Thyroid gland (tissue), 4 donors: ENCODE measurements at regions not wholly inside any gene's neighbourhood (a gene's known extent, or its start where the extent isn't known, plus 50 kb on each side); places are given as distances from the start of the nearest gene placed in this dataset.

ENCODE experiments used
- DNase-seq, 2 donors: peaks; one replicate each; pipeline ENCODE4 v3.0.0-alpha.2; 2019
- H3K27ac ChIP-seq, 3 donors: fragments of 200-600 bp; sonication (generic); 1 replicate in 2 of 3; 2 replicates in 1 of 3; pipeline ENCODE4 v1.5.1; 2016 to 2019; ENCODE audit warnings: mild to moderate bottlenecking in 1 of 3, moderate library complexity in 1 of 3
- H3K27me3 ChIP-seq: fragments of 200-600 bp; sonication (generic); one replicate; pipeline ENCODE4 v1.5.1; 2019
- H3K36me3 ChIP-seq, 2 donors: fragments of 200-600 bp; sonication (generic); one replicate each; pipeline ENCODE4 v1.5.1; 2016 to 2019
- H3K4me1 ChIP-seq, 2 donors: fragments of 200-600 bp; sonication (generic); one replicate each; pipeline ENCODE4 v1.5.1; 2017 to 2019
- H3K4me3 ChIP-seq, 3 donors: fragments of 200-600 bp; sonication (generic); replicated peaks in 1 of 3; 1 replicate in 2 of 3; 2 replicates in 1 of 3; pipeline ENCODE4 v1.5.1; 2016; ENCODE audit warnings: mild to moderate bottlenecking in 1 of 3
- H3K9me3 ChIP-seq: fragments of 200-600 bp; sonication (generic); one replicate; pipeline ENCODE4 v1.5.1; 2017
- POLR2A ChIP-seq, 2 donors: fragments of 450-650 bp; IDR thresholded peaks; one replicate each; pipeline ENCODE4 v1.6.1; 2017; ENCODE audit warnings: antibody characterized with exemption in 2 of 2, mild to moderate bottlenecking in 2 of 2, moderate library complexity in 1 of 2
- WGBS, 2 donors: methylation state at CpG; one replicate each; pipeline ENCODE4 v1.1.5; 2017; 5-methylcytosine and 5-hydroxymethylcytosine counted together
- intact Hi-C: fragments of 100-400 bp; cut with DNase I; formaldehyde crosslinking; loops from one replicate; pipeline ENCODE4 v1.15.1; 2023
- TF ChIP-seq, protein P1 (sequence below), 6 experiments: fragments of 200-600 bp in 3 of 6; fragments of 450-650 bp in 3 of 6; sonication (generic) in 3 of 6; IDR thresholded peaks; one replicate each; pipeline ENCODE4 v1.5.1; 2016 to 2019; ENCODE audit warnings: antibody characterized with exemption in 6 of 6, mild to moderate bottlenecking in 2 of 6, inconsistent platforms in 1 of 6, moderate library complexity in 1 of 6

DNA sequence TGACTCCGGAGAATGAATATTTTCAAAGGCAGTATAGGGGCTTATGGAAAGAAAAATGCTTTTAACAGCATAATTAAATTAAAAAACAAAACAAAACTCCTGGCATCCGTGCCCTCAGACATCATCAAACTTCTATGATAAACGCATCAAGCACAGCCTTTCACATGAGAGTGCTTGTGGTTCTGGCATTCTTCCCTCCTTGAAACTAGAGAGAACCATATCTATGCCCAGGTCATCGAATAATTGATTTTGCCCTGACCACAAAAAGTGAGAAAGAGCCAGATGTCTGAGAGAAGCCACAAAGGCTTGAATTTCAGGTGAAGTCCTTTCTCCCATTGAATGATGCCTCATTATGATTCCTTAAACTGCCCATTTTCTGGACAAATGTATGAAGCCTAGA lies 286.8 kb downstream of the CBLL2 start:
- no peaks in the 10 kb centered on the region for H3K4me1 ChIP-seq
- no peak overlapping the region for H3K4me3 ChIP-seq
- TF ChIP-seq, protein P1, sequence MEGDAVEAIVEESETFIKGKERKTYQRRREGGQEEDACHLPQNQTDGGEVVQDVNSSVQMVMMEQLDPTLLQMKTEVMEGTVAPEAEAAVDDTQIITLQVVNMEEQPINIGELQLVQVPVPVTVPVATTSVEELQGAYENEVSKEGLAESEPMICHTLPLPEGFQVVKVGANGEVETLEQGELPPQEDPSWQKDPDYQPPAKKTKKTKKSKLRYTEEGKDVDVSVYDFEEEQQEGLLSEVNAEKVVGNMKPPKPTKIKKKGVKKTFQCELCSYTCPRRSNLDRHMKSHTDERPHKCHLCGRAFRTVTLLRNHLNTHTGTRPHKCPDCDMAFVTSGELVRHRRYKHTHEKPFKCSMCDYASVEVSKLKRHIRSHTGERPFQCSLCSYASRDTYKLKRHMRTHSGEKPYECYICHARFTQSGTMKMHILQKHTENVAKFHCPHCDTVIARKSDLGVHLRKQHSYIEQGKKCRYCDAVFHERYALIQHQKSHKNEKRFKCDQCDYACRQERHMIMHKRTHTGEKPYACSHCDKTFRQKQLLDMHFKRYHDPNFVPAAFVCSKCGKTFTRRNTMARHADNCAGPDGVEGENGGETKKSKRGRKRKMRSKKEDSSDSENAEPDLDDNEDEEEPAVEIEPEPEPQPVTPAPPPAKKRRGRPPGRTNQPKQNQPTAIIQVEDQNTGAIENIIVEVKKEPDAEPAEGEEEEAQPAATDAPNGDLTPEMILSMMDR (IDR thresholded peaks at IDR 0.05): no peak
- TF ChIP-seq POLR2A (IDR thresholded peaks at IDR 0.05): no peak
- no peaks in the 10 kb centered on the region for H3K27me3 ChIP-seq
- no peak overlapping the region for H3K27ac ChIP-seq
- 78 to 87% methylated on average over 4 of the region's 4 CpGs for WGBS, 2 donors
- intact Hi-C loops: no loop called here
- no peaks in the 10 kb centered on the region for H3K9me3 ChIP-seq
- no peaks in the 10 kb centered on the region for H3K36me3 ChIP-seq
- no peak for DNase-seq

DNA sequence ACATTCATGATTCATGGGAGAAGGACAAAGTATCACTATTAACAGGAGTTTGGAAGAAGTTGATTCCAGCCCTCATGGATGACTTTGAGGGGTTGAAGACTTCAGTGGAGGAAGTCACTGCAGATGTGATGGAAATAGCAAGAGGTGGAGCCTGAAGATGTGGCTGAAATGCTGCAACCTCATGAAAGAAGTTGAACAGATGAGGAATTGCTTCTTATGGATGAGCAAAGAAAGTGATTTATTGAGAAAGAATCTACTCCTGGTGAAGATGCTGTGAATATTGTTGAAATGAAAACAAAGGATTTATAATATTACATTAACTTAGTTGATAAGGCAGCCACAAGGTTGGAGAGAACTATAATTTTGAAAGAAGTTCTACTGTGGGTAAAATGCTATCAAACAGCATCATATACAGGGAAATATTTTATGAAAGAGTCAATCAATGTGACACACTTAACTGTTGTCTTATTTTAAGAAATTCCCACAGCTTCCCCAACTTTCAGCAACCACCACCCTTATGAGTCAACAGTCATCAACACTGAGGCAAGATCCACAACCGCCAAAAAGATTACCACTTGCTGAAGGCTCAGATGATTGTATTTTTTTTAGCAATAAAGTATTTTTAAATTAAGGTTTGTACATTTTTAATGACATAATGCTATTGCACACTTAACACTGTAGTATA lies 302.6 kb downstream of the CBLL2 start:
- no peaks in the 10 kb centered on the region for H3K27me3 ChIP-seq
- no peaks in the 10 kb centered on the region for H3K4me1 ChIP-seq
- H3K27ac ChIP-seq: no peak overlapping the region
- DNase-seq: no peak
- no peaks in the 10 kb centered on the region for H3K36me3 ChIP-seq
- TF ChIP-seq, protein P1 (IDR thresholded peaks at IDR 0.05): no peak
- no peak for TF ChIP-seq POLR2A (IDR thresholded peaks at IDR 0.05)
- H3K9me3 ChIP-seq: no peaks in the 10 kb centered on the region
- H3K4me3 ChIP-seq: no peak overlapping the region
- intact Hi-C loops: no loop called here
- WGBS, 2 donors: 88 to 92% methylated on average over 1 of the region's 1 CpG

DNA sequence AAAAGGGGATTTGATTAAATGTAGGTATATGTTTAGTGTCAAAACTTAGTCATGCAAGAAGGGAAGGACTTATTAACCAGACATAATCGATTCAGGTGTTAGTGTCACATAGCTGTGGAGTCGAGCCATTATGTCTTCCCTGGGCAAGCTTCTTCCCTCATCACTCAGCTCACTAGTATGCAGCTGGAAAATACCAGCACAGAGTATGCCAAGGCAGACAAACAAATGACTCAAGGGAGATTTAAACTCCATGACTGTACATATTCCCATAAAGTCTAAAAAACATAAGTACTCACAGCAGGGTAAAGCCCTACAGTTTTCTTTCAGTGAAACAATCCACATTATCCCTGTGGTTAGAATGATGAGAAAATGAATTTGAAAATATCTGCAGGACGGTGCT lies 304.5 kb downstream of the CBLL2 start:
- no peaks in the 10 kb centered on the region for H3K9me3 ChIP-seq
- WGBS, 2 donors: 73 to 91% methylated on average over 3 of the region's 3 CpGs
- no peak overlapping the region for H3K27ac ChIP-seq
- DNase-seq: no peak
- H3K27me3 ChIP-seq: no peaks in the 10 kb centered on the region
- no peak overlapping the region for H3K4me3 ChIP-seq
- intact Hi-C loops: no loop called here
- no peaks in the 10 kb centered on the region for H3K4me1 ChIP-seq
- TF ChIP-seq POLR2A (IDR thresholded peaks at IDR 0.05): no peak
- TF ChIP-seq, protein P1 (IDR thresholded peaks at IDR 0.05): no peak
- no peaks in the 10 kb centered on the region for H3K36me3 ChIP-seq

DNA sequence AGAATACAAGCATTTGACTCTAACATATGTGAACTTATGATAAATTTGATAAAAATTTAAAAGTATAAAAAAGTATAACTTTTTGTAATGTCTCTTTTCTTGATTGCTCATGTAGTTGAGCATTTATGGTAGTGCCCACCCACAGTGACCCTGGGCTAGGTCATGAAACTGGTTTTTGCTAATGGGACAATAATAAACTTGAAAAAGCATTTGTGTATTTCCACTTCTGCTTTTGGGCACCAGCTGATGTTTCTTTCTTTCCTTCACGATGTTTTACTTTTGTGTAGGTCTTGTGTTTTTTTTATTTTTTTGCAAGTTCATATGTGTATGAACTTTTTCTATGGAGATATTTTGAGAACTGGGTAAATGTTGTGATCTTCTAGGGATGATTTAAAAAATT lies 313.1 kb downstream of the CBLL2 start:
- no peak overlapping the region for H3K4me3 ChIP-seq
- TF ChIP-seq, protein P1 (IDR thresholded peaks at IDR 0.05): no peak
- no peak for TF ChIP-seq POLR2A (IDR thresholded peaks at IDR 0.05)
- no peaks in the 10 kb centered on the region for H3K27me3 ChIP-seq
- no peak overlapping the region for H3K27ac ChIP-seq
- H3K36me3 ChIP-seq: no peaks in the 10 kb centered on the region
- 65 to 88% methylated on average over 1 of the region's 1 CpG for WGBS, 2 donors
- no peak for DNase-seq
- intact Hi-C loops: no loop called here
- H3K4me1 ChIP-seq: no peaks in the 10 kb centered on the region
- no peaks in the 10 kb centered on the region for H3K9me3 ChIP-seq

DNA sequence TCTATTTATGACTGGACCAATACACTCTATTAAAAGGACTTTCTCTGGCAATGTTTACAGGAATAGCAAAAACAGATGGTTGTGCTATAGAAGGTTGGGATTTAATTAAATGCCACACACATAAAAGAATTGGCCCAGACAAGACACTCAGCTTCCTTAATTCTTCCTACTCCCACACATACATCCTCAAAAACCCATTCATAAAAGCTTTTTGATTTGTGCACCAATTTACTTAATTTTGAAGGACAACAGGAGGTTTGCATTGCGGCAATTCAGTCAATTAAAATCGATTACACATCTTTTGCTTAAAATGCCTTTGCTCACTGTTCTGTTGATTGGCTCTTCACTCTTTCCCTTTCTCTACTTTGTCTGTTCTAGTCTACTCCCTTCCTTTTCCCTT lies 317.1 kb downstream of the CBLL2 start:
- 95% methylated on average over 2 of the region's 2 CpGs for WGBS, 2 donors

More for the DNA sequence above, 317.1 kb downstream of the CBLL2 start:
- intact Hi-C loops: no loop called here
- Histone ChIP-seq H3K27me3 (no peaks in the 10 kb centered on the region), H3K4me1 (no peaks in the 10 kb centered on the region), H3K9me3 (no peaks in the 10 kb centered on the region), H3K4me3 (no peak overlapping the region), H3K27ac (no peak overlapping the region), H3K36me3 (no peaks in the 10 kb centered on the region)
- TF ChIP-seq POLR2A (IDR thresholded peaks at IDR 0.05): no peak
- TF ChIP-seq, protein P1 (IDR thresholded peaks at IDR 0.05): no peak
- no peak for DNase-seq
